DND-41 (cell line): ENCODE measurements at regions not wholly inside any gene's neighbourhood (a gene's known extent, or its start where the extent isn't known, plus 50 kb on each side); places are given as distances from the start of the nearest gene placed in this dataset.

Source experiments
- ATAC-seq: fragments of 200-7000 bp; cut with Tn5 transposase; 3 replicates; pipeline ENCODE4 v1.9.1; 2021; ENCODE audit warnings: low read depth; ENCODE audit not compliant: insufficient read depth
- DNase-seq: peaks from one replicate; pipeline ENCODE4 v3.0.0-alpha.2; 2020
- H2AFZ ChIP-seq: 2 replicates; pipeline ENCODE4 v1.6.0; 2012; ENCODE audit warnings: low read depth, low read length
- H3K27ac ChIP-seq: 2 replicates; pipeline ENCODE4 v1.5.1; 2012; ENCODE audit warnings: low read length, inconsistent platforms
- H3K27me3 ChIP-seq: fragments of 200-600 bp; sonication (generic); 2 replicates; pipeline ENCODE4 v1.6.0; 2012; ENCODE audit warnings: low read length, mild to moderate bottlenecking, inconsistent platforms; ENCODE audit not compliant: insufficient read depth, poor library complexity
- H3K36me3 ChIP-seq: 2 replicates; pipeline ENCODE4 v1.5.1; 2012; ENCODE audit warnings: low read length, inconsistent platforms; ENCODE audit not compliant: insufficient read depth
- H3K4me1 ChIP-seq: 2 replicates; pipeline ENCODE4 v1.5.1; 2012; ENCODE audit warnings: mild to moderate bottlenecking, low read length; ENCODE audit not compliant: insufficient read depth
- H3K4me2 ChIP-seq: 2 replicates; pipeline ENCODE4 v1.6.0; 2012; ENCODE audit warnings: mild to moderate bottlenecking, moderate library complexity, low read length, inconsistent platforms; ENCODE audit not compliant: insufficient read depth
- H3K4me3 ChIP-seq, 2 experiments: fragments of 200-600 bp in 1 of 2; shearing (Covaris generic) in 1 of 2; 2 replicates each; pipeline ENCODE4 v1.5.1; 2012 to 2016; ENCODE audit warnings: inconsistent platforms in 2 of 2, low read length in 2 of 2, mild to moderate bottlenecking in 2 of 2, low read depth in 1 of 2, moderate library complexity in 1 of 2
- H3K79me2 ChIP-seq: 2 replicates; pipeline ENCODE4 v1.6.0; 2012; ENCODE audit warnings: low read length, inconsistent platforms; ENCODE audit not compliant: insufficient read depth
- H3K9ac ChIP-seq: 2 replicates; pipeline ENCODE4 v1.6.0; 2012; ENCODE audit warnings: low read depth, mild to moderate bottlenecking, inconsistent platforms, low read length, moderate library complexity
- H3K9me3 ChIP-seq: 2 replicates; pipeline ENCODE4 v1.5.1; 2012; ENCODE audit warnings: low read length, moderate library complexity, mild to moderate bottlenecking, inconsistent platforms; ENCODE audit not compliant: insufficient read depth, severe bottlenecking
- H4K20me1 ChIP-seq: 2 replicates; pipeline ENCODE4 v1.6.0; 2012; ENCODE audit warnings: low read length; ENCODE audit not compliant: insufficient read depth
- EZH2 ChIP-seq: IDR thresholded peaks from 3 replicates; pipeline ENCODE4 v1.6.1; 2012; ENCODE audit warnings: borderline replicate concordance, low read depth, mild to moderate bottlenecking, moderate library complexity, low read length, inconsistent platforms; ENCODE audit not compliant: severe bottlenecking
- TF ChIP-seq, protein P1 (sequence below): IDR thresholded peaks from 2 replicates; pipeline ENCODE4 v1.5.1; 2012; ENCODE audit warnings: borderline replicate concordance, low read length, moderate library complexity, mild to moderate bottlenecking; ENCODE audit not compliant: poor library complexity, severe bottlenecking; ENCODE audit errors: extremely low read depth

DNA sequence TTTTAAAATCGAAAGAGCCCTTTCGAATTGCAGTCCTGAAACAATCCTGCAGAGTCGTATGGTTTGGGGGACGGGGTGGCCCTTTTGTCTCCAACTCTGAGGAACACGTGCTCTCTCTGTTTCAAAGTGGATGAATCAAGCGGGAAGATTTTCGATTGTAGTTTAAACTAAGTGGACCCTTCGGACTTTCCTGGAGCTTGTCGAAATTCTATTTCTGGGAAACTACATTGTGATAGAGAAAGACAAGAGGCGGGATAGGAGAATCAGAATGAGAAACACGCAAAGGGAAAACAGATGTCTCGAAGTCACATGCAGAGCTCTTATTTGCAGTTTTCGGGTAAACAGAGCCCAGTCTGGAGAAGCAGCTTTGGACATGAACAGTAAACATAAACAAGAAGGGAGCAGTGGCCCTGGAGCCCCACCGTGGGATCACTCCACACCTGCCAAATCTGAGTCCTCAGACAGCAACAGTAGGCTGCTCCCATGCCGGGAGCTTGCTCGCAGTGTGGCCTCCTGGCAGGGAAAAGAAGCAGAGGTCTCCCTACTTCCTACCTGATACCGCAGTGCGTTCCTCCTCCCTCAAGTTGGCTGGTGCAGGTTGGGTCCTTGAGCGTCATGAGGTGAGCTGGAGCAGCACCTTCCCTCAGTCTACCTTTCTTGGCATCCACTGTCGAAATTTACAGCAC is 202.4 kb downstream of the SLC4A3 start:
- H3K4me1 ChIP-seq = no peaks in the 10 kb centered on the region
- no peaks in the 10 kb centered on the region for H3K9me3 ChIP-seq
- H3K4me2 ChIP-seq = no peak overlapping the region
- H2AFZ ChIP-seq = no peak overlapping the region
- DNase-seq (no peak), ATAC-seq (no peak)
- no peaks in the 10 kb centered on the region for H3K27me3 ChIP-seq
- TF ChIP-seq, protein P1, sequence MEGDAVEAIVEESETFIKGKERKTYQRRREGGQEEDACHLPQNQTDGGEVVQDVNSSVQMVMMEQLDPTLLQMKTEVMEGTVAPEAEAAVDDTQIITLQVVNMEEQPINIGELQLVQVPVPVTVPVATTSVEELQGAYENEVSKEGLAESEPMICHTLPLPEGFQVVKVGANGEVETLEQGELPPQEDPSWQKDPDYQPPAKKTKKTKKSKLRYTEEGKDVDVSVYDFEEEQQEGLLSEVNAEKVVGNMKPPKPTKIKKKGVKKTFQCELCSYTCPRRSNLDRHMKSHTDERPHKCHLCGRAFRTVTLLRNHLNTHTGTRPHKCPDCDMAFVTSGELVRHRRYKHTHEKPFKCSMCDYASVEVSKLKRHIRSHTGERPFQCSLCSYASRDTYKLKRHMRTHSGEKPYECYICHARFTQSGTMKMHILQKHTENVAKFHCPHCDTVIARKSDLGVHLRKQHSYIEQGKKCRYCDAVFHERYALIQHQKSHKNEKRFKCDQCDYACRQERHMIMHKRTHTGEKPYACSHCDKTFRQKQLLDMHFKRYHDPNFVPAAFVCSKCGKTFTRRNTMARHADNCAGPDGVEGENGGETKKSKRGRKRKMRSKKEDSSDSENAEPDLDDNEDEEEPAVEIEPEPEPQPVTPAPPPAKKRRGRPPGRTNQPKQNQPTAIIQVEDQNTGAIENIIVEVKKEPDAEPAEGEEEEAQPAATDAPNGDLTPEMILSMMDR = no peak
- TF ChIP-seq EZH2 = no peak
- no peak overlapping the region for H3K27ac ChIP-seq
- H4K20me1 ChIP-seq = no peaks in the 10 kb centered on the region
- H3K36me3 ChIP-seq = no peaks in the 10 kb centered on the region
- H3K79me2 ChIP-seq = no peaks in the 10 kb centered on the region
- no peak overlapping the region for H3K4me3 ChIP-seq
- H3K9ac ChIP-seq = no peak overlapping the region

DNA sequence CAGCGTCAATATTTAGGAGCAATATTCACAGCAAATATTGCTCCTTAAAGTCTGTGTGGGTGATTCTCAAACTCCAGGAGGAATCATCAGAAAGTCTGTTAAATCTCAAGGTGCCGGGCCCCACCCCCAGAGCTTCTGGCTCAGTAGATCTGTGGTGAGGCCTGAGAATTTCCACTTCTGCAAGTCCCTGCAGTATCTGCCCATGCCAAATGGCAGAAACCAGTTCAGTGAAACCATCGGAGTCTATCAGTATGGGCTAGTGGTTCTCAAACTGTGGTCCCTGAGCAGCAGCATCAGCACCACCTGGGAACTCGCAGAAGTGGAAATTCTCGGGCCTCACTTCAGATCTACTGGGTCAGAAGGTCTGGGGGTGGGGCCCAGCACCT is 202.9 kb downstream of the SLC4A3 start:
- Histone ChIP-seq H3K27ac (no peak overlapping the region), H3K4me2 (no peak overlapping the region), H3K4me3 (no peak overlapping the region), H3K79me2 (no peaks in the 10 kb centered on the region), H3K4me1 (no peaks in the 10 kb centered on the region), H2AFZ (no peak overlapping the region), H4K20me1 (no peaks in the 10 kb centered on the region), H3K36me3 (no peaks in the 10 kb centered on the region), H3K27me3 (no peaks in the 10 kb centered on the region), H3K9me3 (no peaks in the 10 kb centered on the region), H3K9ac (no peak overlapping the region)
- no peak for ATAC-seq
- TF ChIP-seq EZH2 = no peak
- TF ChIP-seq, protein P1 = no peak
- no peak for DNase-seq

DNA sequence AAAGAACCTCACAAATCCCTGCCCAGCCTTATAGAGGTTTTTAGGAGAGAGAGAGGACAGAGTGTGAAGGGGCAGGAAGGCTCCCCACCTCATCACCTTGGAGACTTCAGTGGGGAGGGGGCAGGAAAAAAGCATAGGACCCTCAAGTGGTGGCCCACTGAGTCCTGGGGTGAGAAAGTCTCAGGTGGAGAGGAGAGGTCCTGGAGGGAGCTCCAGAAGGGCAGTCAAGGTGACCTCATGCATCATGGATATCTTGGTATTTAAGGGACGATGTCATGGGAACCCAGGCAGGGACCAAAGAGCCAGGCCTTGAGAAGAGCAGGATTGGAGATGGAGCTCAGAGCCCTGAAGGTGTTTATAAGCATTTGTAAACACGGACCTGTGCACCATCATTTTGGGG is 204.5 kb downstream of the SLC4A3 start:
- no peak for DNase-seq
- Histone ChIP-seq H3K27me3 (no peaks in the 10 kb centered on the region), H3K79me2 (no peaks in the 10 kb centered on the region), H3K4me3 (no peak overlapping the region), H3K27ac (no peak overlapping the region), H3K9me3 (no peaks in the 10 kb centered on the region), H3K4me1 (no peaks in the 10 kb centered on the region), H3K36me3 (no peaks in the 10 kb centered on the region), H2AFZ (no peak overlapping the region), H3K4me2 (no peak overlapping the region), H4K20me1 (no peaks in the 10 kb centered on the region), H3K9ac (no peak overlapping the region)
- TF ChIP-seq, protein P1 = no peak
- no peak for TF ChIP-seq EZH2
- ATAC-seq = no peak

DNA sequence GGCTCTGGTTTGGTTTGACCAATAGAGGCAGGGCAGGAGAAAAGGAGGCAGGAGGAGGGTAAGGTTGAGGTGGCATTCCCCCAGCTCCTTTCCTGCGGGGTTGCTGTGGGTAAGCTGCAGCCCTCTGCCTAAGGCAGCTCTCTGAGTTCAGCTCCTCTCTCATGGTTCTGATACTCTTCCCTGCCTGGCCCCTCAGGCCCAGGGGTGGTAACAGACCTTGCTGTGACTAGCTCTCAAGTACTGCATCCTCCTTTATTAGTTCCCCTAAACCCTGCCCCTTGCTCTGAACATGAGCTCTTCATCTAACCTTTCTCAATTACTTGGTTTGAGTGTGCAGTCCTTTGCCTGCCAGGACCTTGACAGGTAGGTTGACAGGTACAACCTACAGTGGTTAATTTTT is 205.5 kb downstream of the SLC4A3 start:
- no peaks in the 10 kb centered on the region for H3K79me2 ChIP-seq
- H4K20me1 ChIP-seq = no peaks in the 10 kb centered on the region
- H3K27me3 ChIP-seq = no peaks in the 10 kb centered on the region
- H3K36me3 ChIP-seq = no peaks in the 10 kb centered on the region
- no peak overlapping the region for H3K4me3 ChIP-seq
- no peak for DNase-seq
- ATAC-seq = no peak
- no peaks in the 10 kb centered on the region for H3K9me3 ChIP-seq
- H2AFZ ChIP-seq = no peak overlapping the region
- no peak overlapping the region for H3K4me2 ChIP-seq
- H3K4me1 ChIP-seq = no peaks in the 10 kb centered on the region
- H3K9ac ChIP-seq = no peak overlapping the region
- no peak overlapping the region for H3K27ac ChIP-seq
- TF ChIP-seq, protein P1 = no peak
- TF ChIP-seq EZH2 = no peak
